GM21786 (cell line): ENCODE measurements at regions not wholly inside any gene's neighbourhood (a gene's known extent, or its start where the extent isn't known, plus 50 kb on each side); places are given as distances from the start of the nearest gene placed in this dataset.

Experiments
- ATAC-seq: cut with Tn5 transposase; IDR thresholded peaks from one replicate; pipeline ENCODE4 v1.9.1; 2021; ENCODE audit not compliant: unreplicated experiment

- no peak for ATAC-seq
These were observed 94.6 kb upstream of the FAM47C start for GRCh38 chrX:36913551-36913950.

GRCh38 chrX:36916941-36917340 lies 91.2 kb upstream of the FAM47C start:
- no peak for ATAC-seq

DNA sequence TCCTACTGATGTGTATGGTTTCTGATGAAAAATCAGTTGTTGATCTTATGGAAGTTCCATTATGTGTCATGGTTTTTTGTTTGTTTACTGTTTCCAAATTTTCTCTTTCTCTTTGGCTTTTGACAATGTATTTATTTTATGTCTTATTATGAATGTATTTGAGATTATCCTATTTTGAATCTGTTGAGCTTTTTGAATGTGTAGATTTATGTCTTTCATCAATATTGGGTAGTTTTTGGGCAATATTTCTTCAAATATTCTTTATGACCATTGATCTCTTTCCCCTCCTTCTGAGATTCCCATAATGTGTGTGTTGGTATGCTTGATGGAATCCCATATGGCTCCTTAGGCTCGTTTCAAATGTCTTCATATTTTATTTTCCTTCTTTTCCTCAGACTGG lies 80.5 kb upstream of the FAM47C start:
- ATAC-seq = no peak

DNA sequence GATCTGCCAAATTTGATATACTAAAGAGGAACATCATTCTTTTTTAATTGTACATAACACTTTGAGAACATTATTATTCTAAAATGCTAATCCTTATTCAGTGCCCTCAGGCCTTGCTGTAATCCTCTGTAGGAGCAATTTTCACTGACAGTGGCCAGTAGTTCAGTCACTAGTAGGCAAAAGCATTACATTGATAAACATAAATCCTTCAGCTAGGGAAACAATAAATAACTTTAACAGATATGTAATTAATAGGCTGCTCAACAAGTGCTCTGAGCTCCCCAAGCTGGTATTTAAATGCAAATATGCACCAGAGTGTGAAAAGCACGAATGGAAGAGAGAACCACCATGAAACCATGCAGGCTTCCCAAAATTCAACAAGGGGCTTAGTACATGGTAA lies 77.7 kb upstream of the FAM47C start:
- ATAC-seq = no peak

- no peak for ATAC-seq
These were observed 61.0 kb upstream of the FAM47C start for GRCh38 chrX:36947214-36947613.

DNA sequence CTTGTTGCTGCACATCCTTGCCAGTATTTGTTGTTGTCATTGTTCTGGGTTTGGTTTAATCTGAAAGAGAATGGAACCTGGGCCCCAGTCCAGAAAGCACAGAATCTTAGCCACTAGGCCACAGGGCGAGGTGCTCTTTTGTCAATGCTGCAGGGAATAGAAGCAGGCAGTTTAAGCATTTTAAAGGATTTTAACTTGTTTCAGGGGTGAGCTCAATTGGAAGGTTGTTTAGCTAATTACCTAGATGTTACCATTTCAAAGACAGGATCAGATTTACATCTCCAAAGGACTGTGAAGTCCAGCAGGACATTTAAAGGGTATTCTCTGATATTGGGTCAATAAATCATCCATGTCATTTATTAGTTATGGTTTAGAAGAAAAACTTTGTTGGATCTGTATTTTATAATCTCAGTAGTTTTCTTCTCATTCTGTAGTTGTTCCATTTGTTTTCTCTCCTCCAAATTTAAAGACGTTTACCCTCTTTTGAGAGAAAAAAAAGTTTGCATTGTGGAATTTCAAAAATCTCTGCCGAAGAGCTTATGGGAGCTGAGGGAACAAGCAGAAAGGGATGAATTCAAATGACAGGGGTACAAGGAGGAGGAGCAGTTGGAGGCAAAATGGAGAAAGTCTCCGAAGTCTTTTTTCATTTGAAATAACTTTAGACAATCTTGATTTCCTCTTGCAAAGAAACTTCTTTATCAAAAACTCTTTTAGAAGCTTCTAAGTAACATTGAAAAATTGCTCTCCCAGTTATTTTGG lies 57.5 kb upstream of the FAM47C start:
- no peak for ATAC-seq

DNA sequence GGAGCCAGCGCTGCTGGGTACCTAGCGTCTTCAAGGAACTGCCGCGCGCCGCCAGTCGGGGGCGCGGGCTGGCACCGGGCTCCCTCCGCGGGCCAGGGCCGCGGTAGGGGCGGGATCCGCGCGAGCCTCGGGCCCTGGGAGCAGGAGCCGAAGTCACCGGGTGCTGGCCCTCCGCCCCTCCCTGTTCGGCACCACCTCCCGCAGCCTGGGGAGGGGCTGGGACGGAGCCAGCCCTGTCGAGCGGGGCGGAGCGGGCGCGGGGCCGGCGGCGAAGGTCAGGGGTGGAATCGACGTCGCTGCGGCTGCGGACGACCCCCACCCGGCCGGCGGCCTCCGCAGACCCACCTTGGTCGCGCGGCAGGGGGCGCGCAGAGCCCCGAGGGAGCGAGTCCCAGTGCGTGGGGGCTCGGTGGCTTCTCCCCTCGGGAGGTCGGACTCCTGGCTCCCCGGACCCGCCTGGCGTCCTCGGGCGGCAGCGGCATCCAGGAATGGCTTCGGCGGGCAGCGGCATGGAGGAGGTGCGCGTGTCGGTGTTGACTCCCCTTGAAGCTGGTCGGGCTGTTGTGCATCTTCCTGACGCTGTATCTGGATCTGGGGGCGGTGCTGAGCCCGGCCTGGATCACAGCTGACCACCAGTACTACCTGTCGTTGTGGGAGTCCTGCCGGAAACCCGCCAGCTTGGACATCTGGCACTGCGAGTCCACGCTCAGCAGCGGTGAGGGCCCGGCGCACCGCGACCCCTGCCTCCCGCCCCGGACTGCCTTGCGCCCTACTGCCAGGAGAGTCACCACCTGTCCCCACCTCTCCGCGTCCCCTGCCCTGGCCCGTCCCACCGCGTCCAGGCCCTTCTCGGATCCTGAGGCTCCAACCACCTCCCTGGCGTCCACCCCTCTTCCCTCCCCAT lies 50.5 kb upstream of the FAM47C start:
- ATAC-seq = no peak
